Fibroblast of peridontal ligament (primary cell): ENCODE measurements at regions not wholly inside any gene's neighbourhood (a gene's known extent, or its start where the extent isn't known, plus 50 kb on each side); places are given as distances from the start of the nearest gene placed in this dataset.

Source experiments
- DNase-seq: peaks from one replicate; pipeline ENCODE4 v3.0.0-alpha.2; 2010; ENCODE audit errors: extremely low read depth

DNA sequence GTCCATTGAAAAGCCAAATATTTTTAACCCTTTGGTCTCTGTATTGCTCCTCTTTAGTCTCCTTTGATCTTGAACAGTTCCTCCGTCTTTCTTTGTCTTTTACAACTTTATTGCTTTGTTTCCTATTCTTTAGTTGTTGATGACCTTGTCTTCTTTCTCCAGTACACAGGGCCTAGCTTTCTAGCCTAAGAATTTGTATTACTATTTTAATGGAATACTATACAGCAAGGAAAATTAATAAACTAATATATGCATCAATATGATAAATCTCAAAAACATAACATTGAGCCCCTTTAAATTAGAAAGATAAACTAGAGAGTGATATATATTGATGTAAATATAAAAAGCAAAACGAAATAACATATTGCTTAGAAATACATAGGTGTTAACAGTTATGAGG lies 88.7 kb downstream of the NR1D2 start:
- no peak for DNase-seq

GRCh38 chr3:24034464-24034863 lies 89.4 kb downstream of the NR1D2 start:
- no peak for DNase-seq

DNA sequence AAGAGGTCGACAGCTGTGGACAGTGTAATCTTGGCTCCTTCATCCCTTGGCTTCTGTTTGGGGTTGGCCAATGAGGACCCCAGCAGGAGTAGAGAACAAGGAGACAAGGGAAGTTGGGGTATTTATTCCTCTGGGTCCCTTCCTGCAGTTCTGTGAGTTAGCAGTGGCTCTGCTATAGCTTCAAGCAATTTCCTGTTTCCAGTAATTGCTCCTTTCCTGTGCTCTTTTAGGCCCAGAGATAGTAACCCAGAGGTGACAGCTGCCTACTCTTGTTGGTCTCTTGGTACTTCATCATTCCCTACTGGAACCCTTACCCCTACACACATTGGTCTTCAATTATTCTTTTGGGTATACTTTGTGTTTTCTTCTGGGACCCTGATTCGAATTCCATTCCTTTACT lies 92.9 kb downstream of the NR1D2 start:
- no peak for DNase-seq

DNA sequence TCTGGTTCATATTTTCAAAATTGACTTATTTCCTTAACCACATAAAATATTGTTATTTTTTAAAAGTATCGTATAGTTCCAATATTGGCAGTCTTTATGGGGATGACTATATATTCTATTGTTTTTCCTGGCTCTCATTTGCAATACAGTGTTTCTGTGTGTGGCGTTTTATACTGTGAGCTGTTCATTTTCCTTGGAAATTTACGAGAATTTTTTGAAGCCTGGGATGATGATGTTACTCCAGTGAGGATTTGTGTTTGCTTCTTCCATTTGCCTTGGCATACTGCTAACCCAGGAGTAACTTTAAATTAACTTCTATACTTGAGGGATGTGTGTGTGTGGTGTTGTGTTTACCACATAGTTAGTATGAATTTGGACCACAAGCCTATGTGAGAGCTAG lies 95.2 kb downstream of the NR1D2 start:
- no peak for DNase-seq

- DNase-seq, result peak; percentile 90
Observed at GRCh38 chr3:24042174-24043059, 97.3 kb downstream of the NR1D2 start.

GRCh38 chr3:24043168-24043567 lies 98.1 kb downstream of the NR1D2 start:
- no peak for DNase-seq

DNA sequence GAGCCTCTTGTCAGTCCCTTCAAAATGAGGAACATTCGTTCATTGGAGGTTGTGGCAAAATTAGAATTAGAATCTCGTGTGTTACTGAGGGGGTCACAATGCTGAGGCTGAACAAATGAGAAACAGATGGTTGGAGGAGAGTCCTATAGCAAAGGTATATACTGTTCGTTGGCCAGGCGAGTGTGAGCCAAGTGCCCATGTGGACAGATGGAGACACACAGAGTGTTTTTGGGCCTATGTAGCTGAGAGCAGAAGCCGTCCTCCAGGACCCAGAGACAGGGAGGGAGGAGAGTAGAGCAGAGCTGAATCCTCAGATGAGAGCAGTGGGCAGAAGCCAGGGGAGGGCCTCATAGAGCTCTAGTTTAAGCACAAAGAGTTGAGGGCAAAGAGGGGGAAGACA lies 98.9 kb downstream of the NR1D2 start:
- DNase-seq, result no peak

- DNase-seq, result no peak
Observed at GRCh38 chr3:24046214-24046613, 101.1 kb downstream of the NR1D2 start.

GRCh38 chr3:24047513-24047912 lies 102.4 kb downstream of the NR1D2 start:
- DNase-seq, result no peak

DNA sequence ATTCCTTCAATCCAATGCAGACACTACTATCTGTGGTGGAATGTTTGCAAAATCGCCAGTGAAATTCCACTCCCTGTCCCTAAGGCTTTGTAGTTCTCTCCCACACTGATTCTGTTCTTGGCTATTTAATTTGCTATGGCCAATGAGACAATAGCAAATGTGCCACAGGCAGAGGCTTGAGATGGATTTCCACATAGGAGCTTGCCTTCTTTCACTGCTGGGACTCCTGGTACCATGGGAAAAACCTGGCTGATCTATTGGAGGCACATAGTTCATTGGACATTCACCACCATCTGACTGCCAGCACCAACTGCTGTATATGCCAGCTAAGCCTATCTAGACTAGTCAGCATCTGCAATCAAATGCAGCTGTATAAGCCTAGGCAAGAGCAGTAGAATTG lies 103.8 kb downstream of the NR1D2 start:
- DNase-seq, result peak; percentile 85

GRCh38 chr3:24052446-24052845 lies 107.4 kb downstream of the NR1D2 start:
- no peak for DNase-seq

- DNase-seq, result no peak
Observed at GRCh38 chr3:24058940-24059705, 114.0 kb downstream of the NR1D2 start.

- DNase-seq, result peak; percentile 74
Observed at GRCh38 chr3:24060055-24060454, 115.0 kb downstream of the NR1D2 start.

DNA sequence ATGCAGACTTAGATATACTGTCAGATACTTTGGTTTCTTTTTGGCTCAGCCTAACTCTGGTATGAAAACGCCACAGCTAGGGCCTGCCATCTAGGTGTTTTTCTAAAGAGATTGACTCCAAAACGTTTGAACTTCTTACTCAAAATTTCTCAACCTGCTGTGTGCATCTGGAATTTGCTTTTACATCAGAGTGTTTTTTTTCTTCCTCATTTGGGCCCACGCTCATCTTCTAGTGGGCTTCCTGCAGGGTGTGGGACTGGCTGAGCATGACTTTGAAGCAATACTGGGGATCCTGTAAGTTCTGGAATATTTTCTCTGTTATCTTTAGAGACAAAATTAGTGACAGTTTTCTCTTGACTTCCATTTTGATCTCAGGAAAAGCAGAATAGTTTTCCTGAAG lies 117.8 kb downstream of the NR1D2 start:
- no peak for DNase-seq
